Spleen (tissue), 11 donors: ENCODE measurements at regions not wholly inside any gene's neighbourhood (a gene's known extent, or its start where the extent isn't known, plus 50 kb on each side); places are given as distances from the start of the nearest gene placed in this dataset.

ENCODE experiments used
- DNase-seq: peaks from one replicate; pipeline ENCODE4 v3.0.0-alpha.2; 2020
- H3K27ac ChIP-seq, 8 donors: fragments of 200-600 bp; sonication (generic) in 7 of 8; 1 replicate in 4 of 8; 2 replicates in 4 of 8; pipeline versions ENCODE4 v1.5.0 to v1.8.0; 2016 to 2021; ENCODE audit warnings: inconsistent platforms in 4 of 8, mild to moderate bottlenecking in 4 of 8, moderate library complexity in 1 of 8
- H3K27me3 ChIP-seq, 7 donors: fragments of 200-600 bp; sonication (generic) in 6 of 7; replicated peaks in 1 of 7; 1 replicate in 4 of 7; 2 replicates in 3 of 7; pipeline versions ENCODE4 v1.5.0 to v1.8.0; 2016 to 2021; ENCODE audit warnings: inconsistent platforms in 3 of 7, mild to moderate bottlenecking in 1 of 7
- H3K36me3 ChIP-seq, 6 donors: fragments of 200-600 bp; sonication (generic) in 5 of 6; 1 replicate in 4 of 6; 2 replicates in 2 of 6; pipeline versions ENCODE4 v1.5.0 to v1.8.0; 2016 to 2021; ENCODE audit warnings: inconsistent platforms in 2 of 6
- H3K4me1 ChIP-seq, 6 donors: fragments of 200-600 bp; sonication (generic) in 5 of 6; 1 replicate in 3 of 6; 2 replicates in 3 of 6; pipeline versions ENCODE4 v1.5.0 to v1.8.0; 2016 to 2021; ENCODE audit warnings: inconsistent platforms in 3 of 6
- H3K4me3 ChIP-seq, 8 donors: fragments of 200-600 bp; sonication (generic) in 7 of 8; 1 replicate in 4 of 8; 2 replicates in 4 of 8; pipeline versions ENCODE4 v1.5.0 to v1.8.0; 2016 to 2021; ENCODE audit warnings: inconsistent platforms in 4 of 8, mild to moderate bottlenecking in 4 of 8, moderate library complexity in 2 of 8
- H3K9me3 ChIP-seq, 8 donors: fragments of 200-600 bp; sonication (generic) in 7 of 8; 1 replicate in 4 of 8; 2 replicates in 4 of 8; pipeline versions ENCODE4 v1.5.0 to v1.8.0; 2016 to 2021; ENCODE audit warnings: inconsistent platforms in 4 of 8
- CTCF ChIP-seq, 11 experiments: fragments of 200-600 bp in 7 of 11; fragments of 450-650 bp in 4 of 11; sonication (generic) in 4 of 11; IDR thresholded peaks in 8 of 11; conservative IDR thresholded peaks in 3 of 11; 1 replicate in 7 of 11; 2 replicates in 4 of 11; pipeline versions ENCODE4 v1.4.0 to v1.8.0; 2016 to 2021; ENCODE audit warnings: antibody characterized with exemption in 11 of 11, inconsistent platforms in 4 of 11, mild to moderate bottlenecking in 1 of 11
- POLR2A ChIP-seq, 3 donors: fragments of 450-650 bp; IDR thresholded peaks; one replicate each; pipeline ENCODE4 v1.5.1; 2017; ENCODE audit warnings: antibody characterized with exemption in 3 of 3, mild to moderate bottlenecking in 1 of 3
- POLR2AphosphoS5 ChIP-seq, 3 donors: sonication (generic); formaldehyde crosslinking; IDR thresholded peaks; one replicate each; pipeline ENCODE4 v1.5.1; 2017; ENCODE audit warnings: antibody characterized with exemption in 3 of 3
- WGBS, 5 donors: extraction: QIAGEN DNeasy Blood & Tissue Kit in 3 of 5; methylation state at CpG; one replicate each; pipeline versions ENCODE4 v1.1.5 to v1.1.7; 2013 to 2018; 5-methylcytosine and 5-hydroxymethylcytosine counted together
- intact Hi-C: fragments of 100-400 bp; cut with DNase I; formaldehyde crosslinking; loops from one replicate; pipeline ENCODE4 v1.15.0; 2023; ENCODE audit warnings: low total_unique reads
- donor health status: healthy with polysubstance abuse.
- donor health status: DM: no; HTN: no; CAD: no; lungs with moderate emphysema.
- donor health status: DM: no; HTN: no; CAD: no.
- donor health status: Bipolar disorder and iron deficiency.
- donor health status: healthy.
- donor health status: DM: no; HTN: no; CAD: no.
- donor health status: DM: yes; HTN: yes; CAD: no.

DNA sequence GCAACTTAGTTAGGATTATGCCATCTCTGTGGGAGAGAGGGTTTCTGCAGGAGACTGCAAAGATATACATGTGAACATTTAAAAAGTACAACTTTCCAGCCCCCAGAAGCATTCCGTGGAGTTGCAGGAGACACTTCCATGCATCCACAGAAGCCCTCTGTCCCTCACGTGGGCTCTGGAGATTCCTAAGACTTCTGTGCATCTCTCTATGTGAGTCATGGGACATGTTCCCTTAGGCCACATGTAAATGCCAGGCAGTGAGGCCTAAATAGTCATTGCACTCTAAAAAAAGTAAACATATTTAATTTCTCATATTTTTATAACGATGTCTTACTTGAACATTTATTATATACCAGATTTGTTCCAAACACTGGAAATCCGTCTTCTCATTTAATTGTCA is 126.5 kb upstream of the ROPN1 start:
- H3K4me1 ChIP-seq = peaks cover 7 to 37% (median 14%) of the 10 kb centered on the region in 6 donors
- H3K27ac ChIP-seq = no peak overlapping the region
- TF ChIP-seq CTCF (IDR thresholded peaks at IDR 0.05 in 8 of 11, conservative IDR thresholded peaks at IDR 0.05 in 3 of 11) (no peak), POLR2A (IDR thresholded peaks at IDR 0.05) (no peak), POLR2AphosphoS5 (IDR thresholded peaks at IDR 0.05) (no peak)
- no peaks in the 10 kb centered on the region for H3K36me3 ChIP-seq
- no peak overlapping the region for H3K4me3 ChIP-seq
- 87 to 94% (median 93%) methylated on average over 4 of the region's 4 CpGs for WGBS, 5 donors
- no peak for DNase-seq
- intact Hi-C loops = no loop called here
- H3K9me3 ChIP-seq = no peaks in the 10 kb centered on the region
- H3K27me3 ChIP-seq = peaks cover 0 to 6% (median 0%) of the 10 kb centered on the region in 7 donors

DNA sequence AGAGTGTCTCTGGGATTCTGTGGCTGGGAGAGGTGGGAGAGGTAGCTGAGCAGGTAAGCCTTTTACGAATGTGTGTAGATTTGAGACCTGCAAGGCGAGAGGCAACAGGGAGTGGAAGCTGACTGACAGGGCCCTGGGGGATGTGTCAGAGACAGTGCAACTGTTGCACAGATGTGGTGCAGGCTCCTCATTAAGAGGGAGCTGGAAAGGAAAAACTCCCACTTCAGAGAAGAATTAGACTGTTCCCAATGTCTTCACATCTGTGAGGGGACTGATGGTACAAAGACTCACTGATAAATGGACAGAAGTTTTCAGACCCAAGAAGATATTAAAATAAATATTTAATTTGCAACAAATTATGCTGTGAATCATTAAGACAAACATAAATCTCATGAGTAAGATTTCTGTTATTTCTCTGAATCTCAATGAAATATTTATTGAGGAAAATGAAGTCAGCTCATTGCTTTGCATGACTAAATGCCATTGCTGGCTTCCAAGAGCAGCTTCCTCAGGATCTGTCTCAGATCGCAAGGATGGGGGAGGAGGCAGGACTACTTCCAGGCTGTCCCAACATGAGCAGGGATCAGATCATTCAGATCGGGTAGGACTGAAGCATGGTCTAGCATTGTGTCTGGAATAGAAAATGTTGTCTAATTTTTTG is 127.3 kb upstream of the ROPN1 start:
- H3K27ac ChIP-seq = no peak overlapping the region
- H3K36me3 ChIP-seq = no peaks in the 10 kb centered on the region
- DNase-seq = no peak
- H3K27me3 ChIP-seq = peaks cover 0 to 6% (median 0%) of the 10 kb centered on the region in 7 donors
- no peak for TF ChIP-seq POLR2A (IDR thresholded peaks at IDR 0.05)
- TF ChIP-seq CTCF (IDR thresholded peaks at IDR 0.05 in 8 of 11, conservative IDR thresholded peaks at IDR 0.05 in 3 of 11) = no peak
- TF ChIP-seq POLR2AphosphoS5 (IDR thresholded peaks at IDR 0.05) = no peak
- intact Hi-C loops = no loop called here
- H3K9me3 ChIP-seq = no peaks in the 10 kb centered on the region
- H3K4me3 ChIP-seq = no peak overlapping the region
- H3K4me1 ChIP-seq = peaks cover 7 to 37% (median 14%) of the 10 kb centered on the region in 6 donors
- WGBS, 5 donors = 72 to 80% (median 77%) methylated on average over 4 of the region's 4 CpGs

GRCh38 chr3:124121379-124122312 is 129.7 kb upstream of the ROPN1 start:
- 76 to 97% (median 89%) methylated on average over 1 of the region's 1 CpG for WGBS, 5 donors
- H3K27ac ChIP-seq = no peak overlapping the region
- no peaks in the 10 kb centered on the region for H3K9me3 ChIP-seq

DNA sequence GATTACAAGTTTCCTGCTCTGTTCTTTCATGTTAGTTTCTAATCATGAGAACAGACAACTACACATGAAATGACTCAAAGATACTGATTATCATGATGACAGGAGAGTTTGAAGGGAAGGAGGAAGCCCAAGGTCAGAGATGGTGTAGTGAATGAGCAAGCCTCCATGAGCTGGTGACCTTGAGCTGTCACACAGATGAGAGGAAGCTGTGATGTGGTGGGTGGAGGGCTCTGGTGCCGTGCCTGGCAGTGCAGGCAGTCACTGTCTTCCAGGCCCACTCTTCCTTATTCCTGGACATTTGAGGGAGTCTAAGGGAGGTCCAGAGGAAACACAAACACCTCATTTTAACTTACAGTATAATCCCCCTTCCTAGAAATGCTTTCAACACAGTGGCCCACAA is 133.4 kb upstream of the ROPN1 start:
- H3K36me3 ChIP-seq = no peaks in the 10 kb centered on the region
- H3K4me3 ChIP-seq = no peak overlapping the region
- no peaks in the 10 kb centered on the region for H3K27me3 ChIP-seq
- TF ChIP-seq POLR2AphosphoS5 (IDR thresholded peaks at IDR 0.05) (peak in 2 of 3 donors; percentile 61 to 62), CTCF (IDR thresholded peaks at IDR 0.05 in 8 of 11, conservative IDR thresholded peaks at IDR 0.05 in 3 of 11) (no peak)
- H3K9me3 ChIP-seq = no peaks in the 10 kb centered on the region
- peak overlapping the region in 5 of 8 donors; percentile 5 to 64 (median 55) for H3K27ac ChIP-seq
- H3K4me1 ChIP-seq = peaks cover 0 to 7% (median 2%) of the 10 kb centered on the region in 6 donors
- DNase-seq = no peak
- intact Hi-C loops = no loop called here
- 44 to 62% (median 54%) methylated on average over 1 of the region's 1 CpG for WGBS, 5 donors

More at GRCh38 chr3:124121379-124122312, 129.7 kb upstream of the ROPN1 start:
- Histone ChIP-seq H3K4me3 (no peak overlapping the region), H3K27me3 (peaks cover 0 to 6% (median 0%) of the 10 kb centered on the region in 7 donors), H3K36me3 (no peaks in the 10 kb centered on the region), H3K4me1 (peaks cover 0 to 29% (median 10%) of the 10 kb centered on the region in 6 donors)
- intact Hi-C loops = no loop called here
- no peak for DNase-seq
- no peak for TF ChIP-seq POLR2A (IDR thresholded peaks at IDR 0.05)
